Fibroblast of pulmonary artery (primary cell): ENCODE measurements at regions not wholly inside any gene's neighbourhood (a gene's known extent, or its start where the extent isn't known, plus 50 kb on each side); places are given as distances from the start of the nearest gene placed in this dataset.

Source experiments
- DNase-seq: peaks from one replicate; pipeline ENCODE4 v3.0.0-alpha.2; 2010; ENCODE audit warnings: low read depth
- H3K4me3 ChIP-seq: replicated peaks from 2 replicates; pipeline ENCODE4 v1.5.1; 2011; ENCODE audit warnings: low read depth, mild to moderate bottlenecking, control low read depth, low read length, moderate library complexity
- TF ChIP-seq, protein P1 (sequence below): IDR thresholded peaks from 2 replicates; pipeline ENCODE4 v1.5.1; 2011; ENCODE audit warnings: mild to moderate bottlenecking, control low read depth, low read length, inconsistent platforms; ENCODE audit errors: missing control alignments

DNA sequence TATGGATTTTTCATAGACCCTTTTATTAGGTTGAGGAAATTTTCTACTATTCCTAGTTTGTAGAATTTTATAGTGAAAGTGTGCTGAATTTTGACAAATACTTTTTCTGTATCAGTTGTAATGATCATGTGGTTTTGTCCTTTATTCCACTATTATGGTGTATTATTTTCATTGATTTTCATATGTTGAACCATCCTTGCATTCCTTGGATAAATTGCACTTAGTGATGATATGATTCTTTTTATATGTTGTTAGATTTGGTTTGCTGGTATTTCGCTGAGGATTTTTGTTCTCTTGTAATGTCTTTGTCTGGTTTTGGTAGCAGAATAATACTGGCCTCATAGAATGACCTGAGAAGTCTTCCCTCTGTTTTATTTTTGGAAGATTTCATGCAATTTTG lies 140.6 kb upstream of the CDK6 start:
- no peak overlapping the region for H3K4me3 ChIP-seq
- TF ChIP-seq, protein P1, sequence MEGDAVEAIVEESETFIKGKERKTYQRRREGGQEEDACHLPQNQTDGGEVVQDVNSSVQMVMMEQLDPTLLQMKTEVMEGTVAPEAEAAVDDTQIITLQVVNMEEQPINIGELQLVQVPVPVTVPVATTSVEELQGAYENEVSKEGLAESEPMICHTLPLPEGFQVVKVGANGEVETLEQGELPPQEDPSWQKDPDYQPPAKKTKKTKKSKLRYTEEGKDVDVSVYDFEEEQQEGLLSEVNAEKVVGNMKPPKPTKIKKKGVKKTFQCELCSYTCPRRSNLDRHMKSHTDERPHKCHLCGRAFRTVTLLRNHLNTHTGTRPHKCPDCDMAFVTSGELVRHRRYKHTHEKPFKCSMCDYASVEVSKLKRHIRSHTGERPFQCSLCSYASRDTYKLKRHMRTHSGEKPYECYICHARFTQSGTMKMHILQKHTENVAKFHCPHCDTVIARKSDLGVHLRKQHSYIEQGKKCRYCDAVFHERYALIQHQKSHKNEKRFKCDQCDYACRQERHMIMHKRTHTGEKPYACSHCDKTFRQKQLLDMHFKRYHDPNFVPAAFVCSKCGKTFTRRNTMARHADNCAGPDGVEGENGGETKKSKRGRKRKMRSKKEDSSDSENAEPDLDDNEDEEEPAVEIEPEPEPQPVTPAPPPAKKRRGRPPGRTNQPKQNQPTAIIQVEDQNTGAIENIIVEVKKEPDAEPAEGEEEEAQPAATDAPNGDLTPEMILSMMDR, result no peak
- no peak for DNase-seq

GRCh38 chr7:92973974-92974373 lies 137.6 kb upstream of the CDK6 start:
- H3K4me3 ChIP-seq, result no peak overlapping the region
- no peak for DNase-seq
- TF ChIP-seq, protein P1, result no peak

GRCh38 chr7:92973293-92973731 lies 136.9 kb upstream of the CDK6 start:
- no peak for DNase-seq
- TF ChIP-seq, protein P1, result no peak
- no peak overlapping the region for H3K4me3 ChIP-seq

GRCh38 chr7:92972441-92972840 lies 136.1 kb upstream of the CDK6 start:
- TF ChIP-seq, protein P1, result no peak
- H3K4me3 ChIP-seq, result no peak overlapping the region
- DNase-seq, result no peak

DNA sequence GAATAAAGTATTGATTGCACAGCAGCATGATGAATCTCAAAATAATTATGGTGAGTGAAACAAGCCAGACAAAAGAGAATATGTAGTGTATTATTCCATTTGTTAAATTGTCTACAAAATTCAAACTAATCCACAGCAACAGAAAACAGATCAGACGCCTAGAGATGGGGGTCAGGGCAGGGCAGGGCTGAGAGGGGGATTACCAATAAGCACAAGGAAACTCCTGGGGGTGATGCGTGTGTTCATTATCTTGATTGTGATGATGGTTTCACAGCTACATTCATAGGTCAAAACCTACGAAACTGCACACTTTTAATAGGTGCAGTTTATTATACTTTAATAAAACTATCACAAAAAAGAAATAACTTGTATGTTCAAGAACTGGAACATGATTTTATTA lies 132.7 kb upstream of the CDK6 start:
- TF ChIP-seq, protein P1, result no peak
- DNase-seq, result no peak
- no peak overlapping the region for H3K4me3 ChIP-seq

DNA sequence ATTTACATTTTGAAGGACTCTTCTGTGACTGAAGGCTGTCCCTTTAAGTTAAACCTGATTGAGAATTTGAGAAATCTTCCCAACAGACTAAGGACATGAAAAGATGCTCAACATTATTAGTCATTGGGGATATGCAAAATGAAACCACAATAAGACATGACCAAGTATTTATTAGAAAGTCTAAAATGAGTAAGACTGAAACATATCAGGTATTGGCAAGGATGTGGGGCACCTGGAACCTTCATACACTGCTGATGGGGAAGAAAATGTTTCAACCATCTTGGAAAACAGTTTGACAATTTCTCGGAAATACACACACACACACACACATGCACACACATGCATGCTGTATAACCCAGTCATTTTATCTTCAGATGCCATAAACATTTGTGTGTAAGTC lies 132.1 kb upstream of the CDK6 start:
- DNase-seq, result no peak
- no peak overlapping the region for H3K4me3 ChIP-seq
- TF ChIP-seq, protein P1, result no peak

DNA sequence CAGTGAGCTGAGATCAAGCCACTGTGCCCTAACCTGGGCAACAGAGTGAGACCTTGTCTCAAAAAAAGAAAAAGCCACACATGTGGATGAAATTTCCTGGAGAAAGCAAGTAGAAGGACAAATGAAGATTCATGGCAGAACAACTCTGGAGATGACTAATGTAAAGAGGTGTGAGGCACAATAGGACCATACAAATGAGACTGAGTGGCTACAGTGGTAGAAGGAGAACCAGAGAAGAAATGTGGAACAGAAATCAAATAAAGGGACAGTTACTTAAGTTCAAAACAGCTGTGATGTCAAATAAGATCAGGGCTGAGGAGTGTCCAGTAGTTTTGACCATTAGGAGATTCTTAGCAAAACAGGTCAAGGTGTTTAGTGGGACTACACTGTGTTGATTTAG lies 130.9 kb upstream of the CDK6 start:
- TF ChIP-seq, protein P1, result no peak

More for the DNA sequence above, 130.9 kb upstream of the CDK6 start:
- no peak for DNase-seq
- no peak overlapping the region for H3K4me3 ChIP-seq
